Heart right ventricle (tissue), 16 donors: ENCODE measurements at regions not wholly inside any gene's neighbourhood (a gene's known extent, or its start where the extent isn't known, plus 50 kb on each side); places are given as distances from the start of the nearest gene placed in this dataset.

Source experiments
- ATAC-seq, 8 donors: fragments of 200-7000 bp; cut with Tn5 transposase; one replicate each; pipeline ENCODE4 v1.9.1; 2020; ENCODE audit warnings: mild to moderate bottlenecking in 8 of 8, moderate library complexity in 8 of 8, moderate number of reproducible peaks in 1 of 8
- DNase-seq, 2 donors: peaks; one replicate each; pipeline ENCODE4 v3.0.0-alpha.2; 2020
- H3K27ac ChIP-seq, 10 donors: fragments of 200-600 bp; sonication (generic) in 2 of 10; one replicate each; pipeline versions ENCODE4 v1.5.0 to v1.8.0; 2020 to 2022; ENCODE audit warnings: mild to moderate bottlenecking in 3 of 10
- H3K27me3 ChIP-seq, 7 donors: fragments of 200-600 bp; one replicate each; pipeline ENCODE4 v1.8.0; 2021 to 2022; ENCODE audit warnings: mild to moderate bottlenecking in 2 of 7
- H3K36me3 ChIP-seq, 9 donors: fragments of 200-600 bp; sonication (generic) in 1 of 9; one replicate each; pipeline versions ENCODE4 v1.5.0 to v1.8.0; 2020 to 2022; ENCODE audit warnings: mild to moderate bottlenecking in 2 of 9
- H3K4me1 ChIP-seq, 9 donors: fragments of 200-600 bp; sonication (generic) in 1 of 9; one replicate each; pipeline versions ENCODE4 v1.5.0 to v1.8.0; 2020 to 2022; ENCODE audit warnings: mild to moderate bottlenecking in 4 of 9
- H3K4me3 ChIP-seq, 10 donors: fragments of 200-600 bp; sonication (generic) in 2 of 10; one replicate each; pipeline versions ENCODE4 v1.5.0 to v1.8.0; 2020 to 2022; ENCODE audit warnings: mild to moderate bottlenecking in 7 of 10, moderate library complexity in 2 of 10
- H3K9me3 ChIP-seq, 11 donors: fragments of 200-600 bp in 10 of 11; sonication (generic) in 2 of 11; one replicate each; pipeline versions ENCODE4 v1.5.0 to v1.8.0; 2013 to 2022; ENCODE audit warnings: mild to moderate bottlenecking in 2 of 11, control low read depth in 1 of 11, moderate library complexity in 1 of 11
- WGBS, 2 donors: extraction: QIAGEN DNeasy Blood & Tissue Kit; methylation state at CpG; one replicate each; pipeline ENCODE4 v1.1.7; 2013; ENCODE audit warnings: inconsistent platforms in 1 of 2; 5-methylcytosine and 5-hydroxymethylcytosine counted together
- intact Hi-C, 10 donors: fragments of 100-400 bp; cut with DNase I; formaldehyde crosslinking; loops; one replicate each; pipeline versions ENCODE4 v1.11.1 to v1.14.2; 2022
- TF ChIP-seq, protein P1 (sequence below), 9 donors: fragments of 200-600 bp; sonication (generic) in 2 of 9; IDR thresholded peaks; one replicate each; pipeline versions ENCODE4 v1.5.0 to v1.8.0; 2021 to 2022; ENCODE audit warnings: antibody characterized with exemption in 9 of 9, mild to moderate bottlenecking in 5 of 9, moderate library complexity in 1 of 9
- donor health status: Arrhythmogenic right ventricular cardiomyopathy.
- donor health status: ischemic (EF 13 %, LVEDD 7.1; RV severe dilation, severe dysfunction).
- donor health status: healthy with polysubstance abuse.
- donor health status: DM: no; HTN: yes; CAD: no.
- donor health status: DM: no; HTN: no; CAD: no.
- donor health status: ischemic (EF 25% LVEDD 6.9; RV normal size, moderate dysfunction).
- donor health status: ischemic (EF 25% LVEDD 5.7; RV mildly dilated, moderate dysfunction).
- donor health status: healthy.
- donor health status: DM: yes; HTN: yes; CAD: no.
- donor health status: Ischemic cardiomyopathy.
- donor health status: ischemic (EF 35%, LVEDD 5.7; RV mildly dilated, moderate dysfunction).
- donor health status: nonischemic (EF 11% LVEDD 7.7; RV severe dilation, severe dysfunction).
- donor health status: DM: yes; HTN: yes; CAD: no.
- donor health status: PGD.
- donor health status: ischemic (EF 29% LVEDD 5.4; RV normal size, mild dysfunction).
- donor health status: nonischemic (EF 23%, LVEDD 6.1; RV moderate dilation, normal function).

DNA sequence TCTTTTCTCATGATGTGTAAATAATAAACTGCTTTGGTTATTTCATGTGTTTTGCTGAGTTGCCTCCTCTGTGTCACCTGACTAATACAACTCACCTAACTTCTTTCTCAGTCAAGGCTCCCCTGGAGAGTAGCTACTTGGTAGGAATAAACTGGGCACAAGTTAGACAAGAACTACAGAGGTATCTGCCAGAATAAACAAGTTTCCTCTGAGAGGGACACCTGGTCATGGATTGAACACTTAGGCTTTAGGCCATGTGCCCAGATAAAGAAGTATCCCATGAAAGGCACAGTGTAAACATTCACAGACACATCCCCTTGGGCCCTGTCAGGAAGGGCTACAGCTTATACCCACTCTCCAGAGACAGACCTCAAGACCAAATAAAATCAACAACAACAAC, 532.5 kb downstream of the KIF4B start:
- no peak for DNase-seq
- TF ChIP-seq, protein P1, sequence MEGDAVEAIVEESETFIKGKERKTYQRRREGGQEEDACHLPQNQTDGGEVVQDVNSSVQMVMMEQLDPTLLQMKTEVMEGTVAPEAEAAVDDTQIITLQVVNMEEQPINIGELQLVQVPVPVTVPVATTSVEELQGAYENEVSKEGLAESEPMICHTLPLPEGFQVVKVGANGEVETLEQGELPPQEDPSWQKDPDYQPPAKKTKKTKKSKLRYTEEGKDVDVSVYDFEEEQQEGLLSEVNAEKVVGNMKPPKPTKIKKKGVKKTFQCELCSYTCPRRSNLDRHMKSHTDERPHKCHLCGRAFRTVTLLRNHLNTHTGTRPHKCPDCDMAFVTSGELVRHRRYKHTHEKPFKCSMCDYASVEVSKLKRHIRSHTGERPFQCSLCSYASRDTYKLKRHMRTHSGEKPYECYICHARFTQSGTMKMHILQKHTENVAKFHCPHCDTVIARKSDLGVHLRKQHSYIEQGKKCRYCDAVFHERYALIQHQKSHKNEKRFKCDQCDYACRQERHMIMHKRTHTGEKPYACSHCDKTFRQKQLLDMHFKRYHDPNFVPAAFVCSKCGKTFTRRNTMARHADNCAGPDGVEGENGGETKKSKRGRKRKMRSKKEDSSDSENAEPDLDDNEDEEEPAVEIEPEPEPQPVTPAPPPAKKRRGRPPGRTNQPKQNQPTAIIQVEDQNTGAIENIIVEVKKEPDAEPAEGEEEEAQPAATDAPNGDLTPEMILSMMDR (IDR thresholded peaks at IDR 0.05): no peak
- peaks cover 0 to 34% (median 5%) of the 10 kb centered on the region in 11 donors for H3K9me3 ChIP-seq
- H3K4me1 ChIP-seq: no peaks in the 10 kb centered on the region
- no peaks in the 10 kb centered on the region for H3K27me3 ChIP-seq
- H3K36me3 ChIP-seq: no peaks in the 10 kb centered on the region
- intact Hi-C loops: no loop called here
- no peak for ATAC-seq
- H3K27ac ChIP-seq: no peak overlapping the region
- no peak overlapping the region for H3K4me3 ChIP-seq

DNA sequence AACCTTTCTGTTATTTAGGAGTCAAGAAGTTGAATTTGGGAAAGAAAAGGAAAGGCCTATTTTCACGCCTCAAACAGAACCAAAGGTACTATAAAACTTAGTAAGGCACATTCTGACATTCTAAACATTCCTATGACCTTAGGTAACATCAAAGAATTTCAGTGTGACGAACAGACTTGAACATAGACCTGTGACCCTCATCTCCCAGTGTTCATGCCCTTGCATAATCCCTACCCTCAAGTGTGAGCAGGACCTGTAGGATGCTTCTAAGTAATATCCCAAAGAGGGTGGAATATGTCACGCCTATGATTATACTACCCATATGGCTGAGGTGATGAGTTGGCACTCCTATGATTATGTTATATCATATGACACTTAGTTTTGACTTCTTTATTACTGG, 540.9 kb downstream of the KIF4B start:
- Histone ChIP-seq H3K36me3 (no peaks in the 10 kb centered on the region), H3K27me3 (no peaks in the 10 kb centered on the region), H3K9me3 (peaks cover 0 to 13% (median 0%) of the 10 kb centered on the region in 11 donors), H3K4me3 (no peak overlapping the region), H3K27ac (no peak overlapping the region), H3K4me1 (no peaks in the 10 kb centered on the region)
- ATAC-seq (no peak), DNase-seq (no peak)
- intact Hi-C loops: no loop called here
- 62 to 76% methylated on average over 3 of the region's 3 CpGs for WGBS, 2 donors
- TF ChIP-seq, protein P1 (IDR thresholded peaks at IDR 0.05): no peak

DNA sequence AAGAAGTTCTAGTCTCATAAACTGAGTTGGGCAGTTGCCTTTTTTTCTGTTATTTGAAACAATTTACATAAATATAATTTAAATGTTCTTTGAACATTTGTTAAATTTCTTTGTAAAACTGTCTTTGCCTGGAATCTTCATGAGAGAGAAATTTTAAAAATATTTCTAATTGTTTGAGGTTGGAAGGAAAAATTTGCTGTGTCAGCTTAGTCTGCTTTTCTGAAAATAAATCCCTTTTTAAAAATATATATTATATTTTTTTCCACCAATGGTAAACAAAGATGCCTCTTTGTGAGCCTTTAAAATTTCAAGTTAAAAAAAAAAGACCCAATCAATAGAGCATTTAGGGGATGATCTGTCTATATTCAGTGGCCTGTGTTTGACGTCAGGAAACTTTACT, 542.7 kb downstream of the KIF4B start:
- intact Hi-C loops: no loop called here
- H3K4me1 ChIP-seq: no peaks in the 10 kb centered on the region
- WGBS, 2 donors: 71 to 83% methylated on average over 1 of the region's 1 CpG
- TF ChIP-seq, protein P1 (IDR thresholded peaks at IDR 0.05): no peak
- H3K36me3 ChIP-seq: no peaks in the 10 kb centered on the region
- no peak overlapping the region for H3K4me3 ChIP-seq
- no peak for ATAC-seq
- no peaks in the 10 kb centered on the region for H3K9me3 ChIP-seq
- H3K27ac ChIP-seq: no peak overlapping the region
- DNase-seq: no peak
- H3K27me3 ChIP-seq: no peaks in the 10 kb centered on the region

DNA sequence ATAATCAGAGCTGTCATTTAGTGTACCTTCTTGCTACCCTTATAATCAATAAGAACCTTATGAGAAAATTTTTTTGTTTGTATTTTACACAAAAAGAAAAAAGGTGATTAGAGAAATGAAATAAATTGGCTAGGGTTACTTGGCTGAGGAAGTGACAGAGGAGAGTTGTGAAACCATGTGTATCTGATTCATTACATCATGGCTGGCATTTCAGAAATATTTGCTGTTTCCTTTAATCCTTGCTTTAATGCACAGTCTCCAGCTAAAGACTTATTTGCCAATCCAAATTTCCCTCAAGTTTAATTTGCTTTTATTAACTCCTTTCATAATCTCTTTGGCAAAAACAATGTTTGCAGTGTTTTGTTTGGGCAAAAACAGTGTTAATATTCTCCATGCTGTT, 543.1 kb downstream of the KIF4B start:
- no peak for ATAC-seq
- intact Hi-C loops: no loop called here

More for the DNA sequence above, 543.1 kb downstream of the KIF4B start:
- TF ChIP-seq, protein P1 (IDR thresholded peaks at IDR 0.05): no peak
- Histone ChIP-seq H3K4me1 (no peaks in the 10 kb centered on the region), H3K4me3 (no peak overlapping the region), H3K9me3 (no peaks in the 10 kb centered on the region), H3K27ac (no peak overlapping the region), H3K36me3 (no peaks in the 10 kb centered on the region), H3K27me3 (no peaks in the 10 kb centered on the region)
- no peak for DNase-seq
